LNCaP clone FGC (cell line): ENCODE measurements at regions not wholly inside any gene's neighbourhood (a gene's known extent, or its start where the extent isn't known, plus 50 kb on each side); places are given as distances from the start of the nearest gene placed in this dataset.

Experiments
- DNase-seq: peaks from one replicate; pipeline ENCODE4 v3.0.0-alpha.2; 2011; ENCODE audit warnings: low read depth
- H3K4me3 ChIP-seq: 2 replicates; pipeline ENCODE4 v1.5.1; 2011; ENCODE audit warnings: mild to moderate bottlenecking, low read depth, low read length, control low read depth
- TF ChIP-seq, protein P1 (sequence below): IDR thresholded peaks from 2 replicates; pipeline ENCODE4 v1.5.1; 2012; ENCODE audit warnings: mild to moderate bottlenecking; ENCODE audit not compliant: control insufficient read depth, insufficient read depth; ENCODE audit errors: extremely low read depth

DNA sequence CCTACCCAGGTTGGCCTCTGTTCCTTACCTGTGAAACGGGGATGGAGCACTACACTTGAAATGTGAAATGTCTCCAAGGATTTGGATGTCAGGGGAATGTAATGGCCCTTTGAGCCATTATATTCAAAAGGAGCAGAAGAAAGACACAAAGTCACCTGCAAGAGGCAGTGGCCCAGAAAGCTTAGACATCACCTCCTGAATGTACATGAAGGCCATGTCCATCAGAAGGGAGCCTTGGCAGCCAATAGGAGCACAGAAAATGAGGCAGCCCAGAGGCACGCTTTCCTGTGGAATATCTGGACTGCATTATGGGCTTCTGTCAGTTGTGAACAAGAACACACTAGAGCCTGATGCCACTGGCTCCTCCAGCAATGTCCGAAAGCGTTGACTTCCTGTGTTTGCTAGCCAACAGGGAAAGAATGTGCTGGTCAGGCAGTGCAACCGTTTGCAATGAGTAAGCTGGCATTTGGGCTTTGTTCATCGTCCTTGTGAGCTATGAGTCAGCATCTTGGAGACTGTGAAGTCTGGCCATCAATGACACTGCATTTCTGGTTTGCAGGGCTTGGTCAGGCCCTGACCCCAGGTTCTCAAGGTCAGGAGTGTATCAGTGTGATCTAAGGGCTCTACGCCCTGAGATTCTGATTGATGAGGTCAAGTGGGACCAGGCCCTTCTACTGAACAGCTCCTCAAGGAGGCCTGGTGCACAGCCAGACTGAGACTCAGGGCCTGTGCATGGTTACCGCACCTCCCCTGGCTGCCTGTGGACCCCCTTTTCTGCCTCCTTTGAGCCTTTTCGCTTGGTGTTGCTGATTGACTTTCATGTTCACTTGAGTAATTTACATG is 222.4 kb downstream of the RPS24 start:
- peak; percentile 17 for DNase-seq
- H3K4me3 ChIP-seq: no peak overlapping the region
- TF ChIP-seq, protein P1, sequence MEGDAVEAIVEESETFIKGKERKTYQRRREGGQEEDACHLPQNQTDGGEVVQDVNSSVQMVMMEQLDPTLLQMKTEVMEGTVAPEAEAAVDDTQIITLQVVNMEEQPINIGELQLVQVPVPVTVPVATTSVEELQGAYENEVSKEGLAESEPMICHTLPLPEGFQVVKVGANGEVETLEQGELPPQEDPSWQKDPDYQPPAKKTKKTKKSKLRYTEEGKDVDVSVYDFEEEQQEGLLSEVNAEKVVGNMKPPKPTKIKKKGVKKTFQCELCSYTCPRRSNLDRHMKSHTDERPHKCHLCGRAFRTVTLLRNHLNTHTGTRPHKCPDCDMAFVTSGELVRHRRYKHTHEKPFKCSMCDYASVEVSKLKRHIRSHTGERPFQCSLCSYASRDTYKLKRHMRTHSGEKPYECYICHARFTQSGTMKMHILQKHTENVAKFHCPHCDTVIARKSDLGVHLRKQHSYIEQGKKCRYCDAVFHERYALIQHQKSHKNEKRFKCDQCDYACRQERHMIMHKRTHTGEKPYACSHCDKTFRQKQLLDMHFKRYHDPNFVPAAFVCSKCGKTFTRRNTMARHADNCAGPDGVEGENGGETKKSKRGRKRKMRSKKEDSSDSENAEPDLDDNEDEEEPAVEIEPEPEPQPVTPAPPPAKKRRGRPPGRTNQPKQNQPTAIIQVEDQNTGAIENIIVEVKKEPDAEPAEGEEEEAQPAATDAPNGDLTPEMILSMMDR: no peak

DNA sequence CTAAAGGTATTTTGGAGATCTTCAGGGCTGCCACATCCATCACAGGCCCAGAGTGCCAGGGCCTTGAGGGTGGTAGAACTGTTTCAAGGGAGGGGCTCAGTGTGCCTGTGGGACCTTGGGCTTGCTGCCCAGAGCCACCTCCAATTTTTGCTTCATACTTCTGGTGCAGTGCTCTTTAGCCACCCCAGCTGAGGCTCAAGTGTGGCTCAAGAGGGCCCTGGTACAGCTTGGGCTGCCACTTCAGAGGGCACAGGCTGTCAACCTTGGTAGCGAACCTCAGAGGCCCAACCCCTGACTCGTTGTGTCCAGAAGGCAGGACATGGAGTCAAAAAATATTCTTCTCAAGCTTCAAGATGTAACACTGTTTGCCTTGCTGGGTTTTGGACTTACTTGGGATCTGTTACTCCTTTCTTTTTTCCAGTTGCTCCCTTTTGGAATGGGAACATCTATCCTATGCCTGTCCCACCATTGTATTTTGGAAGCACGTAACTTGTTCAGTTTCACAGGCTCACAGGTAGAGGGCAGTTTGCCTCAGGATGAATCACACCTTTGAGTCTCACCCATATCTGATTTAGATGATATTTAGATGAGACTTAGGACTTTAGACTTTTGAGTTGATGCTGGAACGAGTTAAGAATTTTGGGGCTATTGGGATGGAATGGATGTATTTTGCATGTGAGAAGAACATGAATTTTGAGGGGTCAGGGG is 224.8 kb downstream of the RPS24 start:
- H3K4me3 ChIP-seq: no peak overlapping the region
- no peak for DNase-seq
- TF ChIP-seq, protein P1: peak; percentile 36

DNA sequence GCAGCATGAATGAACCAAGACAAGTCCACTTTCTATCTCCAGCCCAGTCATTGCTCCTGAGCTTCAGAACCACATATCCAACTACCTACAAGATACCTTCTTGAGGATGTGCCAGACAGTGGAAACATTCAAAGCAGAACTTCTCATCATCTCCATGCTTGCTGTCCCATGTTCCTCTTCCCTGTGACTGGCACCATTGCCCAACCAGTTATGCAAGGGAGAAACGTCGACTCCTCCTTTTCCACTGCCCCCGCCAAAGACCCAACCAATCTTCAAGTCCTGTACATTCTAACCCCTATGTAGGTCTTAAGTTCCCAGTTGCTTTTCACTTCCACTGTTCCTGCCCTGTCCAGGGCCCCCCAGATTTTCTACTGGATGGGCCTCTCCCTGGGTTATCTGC is 225.7 kb downstream of the RPS24 start:
- no peak overlapping the region for H3K4me3 ChIP-seq
- TF ChIP-seq, protein P1: no peak
- DNase-seq: no peak

DNA sequence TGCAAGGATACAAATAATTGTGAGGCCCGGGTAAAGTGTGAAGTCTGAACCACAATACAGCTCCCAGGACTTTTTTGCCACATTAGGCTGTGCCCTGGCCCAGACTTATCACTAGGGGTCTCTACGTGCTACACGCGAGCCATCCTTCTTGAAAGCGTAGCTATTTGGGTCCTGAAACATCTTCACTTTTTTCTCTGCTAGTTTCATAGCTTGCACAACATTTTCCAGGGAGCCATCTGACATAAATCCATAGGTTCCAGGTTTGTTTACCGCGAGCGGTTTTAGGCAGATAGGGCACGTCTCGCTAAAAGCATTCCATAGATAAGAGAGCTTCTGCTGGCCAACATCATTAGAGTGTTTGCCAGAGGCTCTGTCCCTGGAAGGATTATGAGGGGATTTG is 226.5 kb downstream of the RPS24 start:
- H3K4me3 ChIP-seq: no peak overlapping the region
- no peak for DNase-seq
- TF ChIP-seq, protein P1: no peak

DNA sequence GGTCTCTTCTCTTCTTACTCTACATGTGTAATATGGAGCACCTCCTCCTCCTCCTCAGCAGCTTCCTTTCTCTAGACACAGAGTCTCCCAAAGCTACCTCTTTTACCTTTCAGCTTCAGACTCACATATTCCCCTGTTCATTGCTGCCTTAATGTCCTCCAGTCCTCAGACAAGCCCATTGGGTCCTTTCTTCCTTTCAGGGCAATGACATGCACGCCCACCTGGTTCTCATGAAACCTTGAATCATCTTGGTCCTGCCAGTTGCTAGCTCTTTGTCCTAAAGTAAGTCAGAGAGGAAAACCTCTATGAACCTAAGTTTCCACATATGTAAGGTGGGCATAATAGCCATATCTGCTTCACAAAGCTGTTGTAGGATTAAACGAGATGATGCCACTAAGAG is 227.0 kb downstream of the RPS24 start:
- no peak overlapping the region for H3K4me3 ChIP-seq
- no peak for DNase-seq
- TF ChIP-seq, protein P1: no peak

DNA sequence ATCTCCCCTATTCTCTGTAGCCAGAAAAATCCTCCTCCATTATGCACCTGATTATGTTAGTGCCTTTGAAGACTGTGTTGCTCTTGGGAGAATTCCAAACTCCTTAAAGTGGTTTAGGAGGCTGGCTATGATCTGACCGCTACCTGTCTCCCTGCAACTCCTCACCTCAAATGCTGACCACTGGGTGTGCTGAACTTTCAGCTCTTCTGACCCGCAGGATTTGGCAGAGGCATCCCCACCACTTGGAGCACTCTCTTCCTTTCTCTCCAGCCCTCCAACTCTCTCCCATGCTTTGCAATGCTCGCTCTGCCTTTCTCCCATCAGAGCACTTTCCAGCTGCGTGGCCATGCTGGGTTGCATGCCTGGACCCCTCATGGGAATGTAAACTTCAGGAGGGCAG is 227.6 kb downstream of the RPS24 start:
- no peak overlapping the region for H3K4me3 ChIP-seq
- no peak for DNase-seq
- TF ChIP-seq, protein P1: no peak

DNA sequence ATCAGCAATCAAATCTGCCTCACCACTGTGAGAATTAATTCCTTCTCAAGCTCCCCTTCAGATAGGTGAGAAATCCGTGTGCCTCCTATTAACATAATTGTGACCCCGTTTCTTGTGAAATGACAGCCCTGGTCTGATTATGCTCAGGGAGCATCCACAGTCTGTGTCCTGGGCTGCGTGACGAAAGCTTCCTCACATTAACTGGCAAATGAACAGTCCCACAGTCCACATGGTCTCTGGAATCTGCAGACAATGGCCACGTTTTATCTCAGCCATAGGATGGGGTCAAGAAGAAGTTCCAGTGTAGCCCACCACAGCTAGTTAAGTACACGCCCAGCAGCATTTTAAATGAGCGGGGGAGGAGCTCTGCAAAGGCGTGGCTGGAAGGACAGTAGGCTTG is 229.2 kb downstream of the RPS24 start:
- TF ChIP-seq, protein P1: no peak
- H3K4me3 ChIP-seq: no peak overlapping the region
- no peak for DNase-seq
